ENCODE measurements at regions not wholly inside any gene's neighbourhood (a gene's known extent, or its start where the extent isn't known, plus 50 kb on each side); places are given as distances from the start of the nearest gene placed in this dataset.

DNA sequence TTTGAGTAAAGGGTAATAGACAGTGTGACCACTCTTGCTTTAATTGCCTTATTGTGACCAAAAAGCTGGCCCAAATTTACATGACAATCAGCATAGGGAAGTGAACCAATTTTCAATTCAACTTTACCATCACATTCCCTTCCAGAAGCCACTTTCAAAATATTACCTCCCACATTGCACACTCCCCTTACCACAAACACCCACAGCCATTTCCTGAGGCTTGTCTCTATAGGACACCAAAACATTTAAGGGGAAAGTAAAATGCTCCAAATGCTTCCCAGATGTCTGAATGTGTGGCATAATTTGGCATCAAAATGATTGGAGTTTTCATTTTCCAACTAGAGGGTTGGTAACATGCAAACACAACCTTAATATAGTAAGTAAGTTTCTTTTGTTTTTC is 616.1 kb downstream of the SLC4A3 start:
- H3K9me3 ChIP-seq (ENCODE audit: control insufficient read depth, insufficient read depth, low read length): no peaks in the 10 kb centered on the region
- H3K27me3 ChIP-seq (ENCODE audit: control insufficient read depth, insufficient read depth, low read length): no peaks in the 10 kb centered on the region
- no peaks in the 10 kb centered on the region for H3K36me3 ChIP-seq (ENCODE audit: control insufficient read depth, insufficient read depth, low read length)
- no peak overlapping the region for H3K4me3 ChIP-seq (ENCODE audit: low read length)
- no peaks in the 10 kb centered on the region for H3K4me1 ChIP-seq (ENCODE audit: control insufficient read depth, insufficient read depth, low read length)
- DNase-seq (ENCODE audit: low read depth, low spot score): no peak
- H3K27ac ChIP-seq (ENCODE audit: low read length): no peak overlapping the region

DNA sequence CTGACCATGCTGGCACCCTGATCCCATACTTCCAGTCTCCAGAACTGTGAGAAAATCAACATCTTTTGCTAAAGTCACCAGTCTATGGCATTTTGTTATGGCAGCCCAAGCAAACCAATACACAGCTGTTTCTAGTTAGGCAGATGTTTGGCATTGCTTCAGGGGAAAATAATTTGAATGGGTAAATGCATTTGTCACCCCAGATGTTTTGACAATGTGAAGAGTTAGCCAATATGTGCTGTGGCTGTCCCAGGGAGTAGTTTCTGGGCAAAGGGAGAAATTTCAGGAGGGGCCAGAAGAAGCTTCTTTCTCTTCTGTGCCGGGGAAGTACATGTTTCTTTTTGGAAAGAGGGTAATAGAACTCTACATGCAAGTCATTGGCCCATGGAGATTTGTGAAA is 619.0 kb downstream of the SLC4A3 start:
- no peak for DNase-seq (ENCODE audit: low read depth, low spot score)
- no CpG with 5 or more reads among the region's 1 CpG for WGBS (ENCODE audit: insufficient coverage, insufficient read length)
- no peak overlapping the region for H3K27ac ChIP-seq (ENCODE audit: low read length)
- H3K36me3 ChIP-seq (ENCODE audit: control insufficient read depth, insufficient read depth, low read length): no peaks in the 10 kb centered on the region
- H3K4me3 ChIP-seq (ENCODE audit: low read length): no peak overlapping the region
- no peaks in the 10 kb centered on the region for H3K4me1 ChIP-seq (ENCODE audit: control insufficient read depth, insufficient read depth, low read length)
- H3K27me3 ChIP-seq (ENCODE audit: control insufficient read depth, insufficient read depth, low read length): no peaks in the 10 kb centered on the region
- H3K9me3 ChIP-seq (ENCODE audit: control insufficient read depth, insufficient read depth, low read length): no peaks in the 10 kb centered on the region

DNA sequence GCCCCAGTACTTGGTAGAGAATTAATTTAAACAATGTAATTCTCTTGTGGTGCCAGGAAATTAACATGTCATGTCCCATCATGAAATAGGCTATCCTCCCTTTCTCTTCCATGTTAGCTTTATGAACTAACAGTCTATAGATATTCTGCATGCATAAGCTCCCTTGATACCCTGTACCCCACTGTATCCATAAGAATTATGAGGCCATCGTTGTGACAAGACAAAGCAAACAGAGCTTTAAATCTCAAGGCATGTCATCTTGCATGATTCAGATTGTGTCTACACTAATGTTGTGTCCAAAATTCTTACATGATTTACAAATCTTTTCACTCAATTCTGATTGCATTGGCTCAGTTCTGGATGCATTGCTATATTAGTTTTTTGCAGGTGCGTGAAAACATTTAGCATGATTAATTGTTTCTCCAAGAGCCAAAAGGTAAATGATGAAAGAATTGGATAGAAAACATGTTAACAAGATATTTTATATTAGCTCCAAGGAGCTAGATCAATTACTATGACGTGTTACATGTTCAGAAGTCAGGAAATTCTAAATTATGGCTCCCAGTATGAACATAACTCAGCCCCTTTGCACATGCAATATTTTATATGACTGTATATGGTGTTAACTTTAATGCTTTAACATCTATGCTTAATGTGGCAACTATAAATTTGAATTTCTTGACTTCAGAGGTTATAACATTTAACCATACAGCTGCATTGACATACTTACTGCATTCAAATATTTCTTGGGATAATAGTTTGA is 620.3 kb downstream of the SLC4A3 start:
- WGBS (ENCODE audit: insufficient coverage, insufficient read length): no CpG with 5 or more reads among the region's 3 CpGs
- no peak for DNase-seq (ENCODE audit: low read depth, low spot score)
- Histone ChIP-seq H3K27me3 (ENCODE audit: control insufficient read depth, insufficient read depth, low read length) (no peaks in the 10 kb centered on the region), H3K36me3 (ENCODE audit: control insufficient read depth, insufficient read depth, low read length) (no peaks in the 10 kb centered on the region), H3K4me1 (ENCODE audit: control insufficient read depth, insufficient read depth, low read length) (no peaks in the 10 kb centered on the region), H3K4me3 (ENCODE audit: low read length) (no peak overlapping the region), H3K9me3 (ENCODE audit: control insufficient read depth, insufficient read depth, low read length) (no peaks in the 10 kb centered on the region), H3K27ac (ENCODE audit: low read length) (no peak overlapping the region)

DNA sequence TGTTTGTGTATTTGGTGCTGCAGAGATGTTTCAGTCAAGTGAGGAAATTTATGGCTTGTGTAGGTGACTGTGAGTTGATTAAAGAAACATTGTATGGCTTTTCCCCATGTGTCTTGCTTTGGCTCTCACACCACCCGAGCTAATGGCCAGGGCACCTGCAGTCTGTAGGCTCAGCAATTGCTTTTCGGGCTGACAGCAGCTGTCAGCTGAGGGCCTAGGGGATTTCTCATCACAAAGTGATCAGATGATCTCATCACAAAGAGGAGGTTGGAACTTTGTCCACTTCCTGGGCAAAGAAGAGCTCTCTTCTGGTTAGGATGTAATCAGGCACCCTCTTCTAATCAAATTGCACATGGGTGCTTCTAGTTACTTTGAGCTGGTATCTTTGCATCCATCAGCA is 632.2 kb downstream of the SLC4A3 start:
- Histone ChIP-seq H3K9me3 (ENCODE audit: control insufficient read depth, insufficient read depth, low read length) (no peaks in the 10 kb centered on the region), H3K27ac (ENCODE audit: low read length) (no peak overlapping the region), H3K4me1 (ENCODE audit: control insufficient read depth, insufficient read depth, low read length) (no peaks in the 10 kb centered on the region), H3K27me3 (ENCODE audit: control insufficient read depth, insufficient read depth, low read length) (no peaks in the 10 kb centered on the region), H3K36me3 (ENCODE audit: control insufficient read depth, insufficient read depth, low read length) (no peaks in the 10 kb centered on the region), H3K4me3 (ENCODE audit: low read length) (no peak overlapping the region)
- no peak for DNase-seq (ENCODE audit: low read depth, low spot score)
- whole genome bisulfite sequencing (ENCODE audit: insufficient coverage, insufficient read length): no CpG with 5 or more reads among the region's 2 CpGs

DNA sequence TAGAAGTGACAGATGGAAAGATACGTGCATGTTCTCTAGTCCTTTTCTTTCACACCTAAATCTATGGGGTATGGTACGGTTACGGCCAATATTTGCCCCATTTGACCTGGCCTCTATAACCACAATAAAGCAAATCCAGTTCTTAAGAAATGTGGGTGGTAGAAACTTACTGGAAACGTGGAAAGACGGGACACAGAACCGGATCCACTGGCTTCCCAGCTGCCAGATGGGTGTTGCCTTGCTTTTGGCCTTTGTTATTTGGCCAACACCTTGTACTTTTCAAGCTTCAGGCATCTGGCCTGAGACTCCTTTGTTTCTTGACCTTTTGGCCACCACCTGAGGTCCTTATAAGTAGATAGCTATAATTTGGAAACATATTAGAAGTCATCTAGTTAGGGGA is 635.9 kb downstream of the SLC4A3 start:
- Histone ChIP-seq H3K4me1 (ENCODE audit: control insufficient read depth, insufficient read depth, low read length) (no peaks in the 10 kb centered on the region), H3K27me3 (ENCODE audit: control insufficient read depth, insufficient read depth, low read length) (no peaks in the 10 kb centered on the region), H3K36me3 (ENCODE audit: control insufficient read depth, insufficient read depth, low read length) (no peaks in the 10 kb centered on the region), H3K4me3 (ENCODE audit: low read length) (no peak overlapping the region), H3K9me3 (ENCODE audit: control insufficient read depth, insufficient read depth, low read length) (no peaks in the 10 kb centered on the region), H3K27ac (ENCODE audit: low read length) (no peak overlapping the region)
- no CpG with 5 or more reads among the region's 6 CpGs for WGBS (ENCODE audit: insufficient coverage, insufficient read length)
- no peak for DNase-seq (ENCODE audit: low read depth, low spot score)

DNA sequence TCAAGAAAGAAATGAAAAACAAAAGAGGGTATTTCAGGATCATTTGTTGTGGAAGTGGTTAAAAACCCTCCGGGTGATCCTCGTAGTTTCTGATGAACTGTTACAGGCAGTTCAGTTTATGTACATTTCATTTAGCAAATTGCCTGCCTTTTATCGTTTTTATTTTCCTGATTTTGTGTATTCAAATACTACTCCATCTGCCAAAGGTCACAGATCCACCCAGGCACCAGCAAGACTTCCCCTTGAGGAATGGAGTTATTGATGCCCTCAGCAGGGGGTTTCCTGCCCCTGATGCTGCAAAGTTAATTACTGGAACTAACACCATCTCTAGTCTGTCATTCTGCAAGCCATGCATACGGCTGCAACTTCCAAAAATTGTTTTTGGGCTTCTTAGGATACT is 641.9 kb downstream of the SLC4A3 start:
- no CpG with 5 or more reads among the region's 4 CpGs for WGBS (ENCODE audit: insufficient coverage, insufficient read length)
- peaks cover 1% of the 10 kb centered on the region for H3K4me1 ChIP-seq (ENCODE audit: control insufficient read depth, insufficient read depth, low read length)
- H3K27me3 ChIP-seq (ENCODE audit: control insufficient read depth, insufficient read depth, low read length): no peaks in the 10 kb centered on the region
- DNase-seq (ENCODE audit: low read depth, low spot score): peak; percentile 29
- H3K4me3 ChIP-seq (ENCODE audit: low read length): no peak overlapping the region
- H3K36me3 ChIP-seq (ENCODE audit: control insufficient read depth, insufficient read depth, low read length): no peaks in the 10 kb centered on the region
- no peak overlapping the region for H3K27ac ChIP-seq (ENCODE audit: low read length)
- H3K9me3 ChIP-seq (ENCODE audit: control insufficient read depth, insufficient read depth, low read length): no peaks in the 10 kb centered on the region

DNA sequence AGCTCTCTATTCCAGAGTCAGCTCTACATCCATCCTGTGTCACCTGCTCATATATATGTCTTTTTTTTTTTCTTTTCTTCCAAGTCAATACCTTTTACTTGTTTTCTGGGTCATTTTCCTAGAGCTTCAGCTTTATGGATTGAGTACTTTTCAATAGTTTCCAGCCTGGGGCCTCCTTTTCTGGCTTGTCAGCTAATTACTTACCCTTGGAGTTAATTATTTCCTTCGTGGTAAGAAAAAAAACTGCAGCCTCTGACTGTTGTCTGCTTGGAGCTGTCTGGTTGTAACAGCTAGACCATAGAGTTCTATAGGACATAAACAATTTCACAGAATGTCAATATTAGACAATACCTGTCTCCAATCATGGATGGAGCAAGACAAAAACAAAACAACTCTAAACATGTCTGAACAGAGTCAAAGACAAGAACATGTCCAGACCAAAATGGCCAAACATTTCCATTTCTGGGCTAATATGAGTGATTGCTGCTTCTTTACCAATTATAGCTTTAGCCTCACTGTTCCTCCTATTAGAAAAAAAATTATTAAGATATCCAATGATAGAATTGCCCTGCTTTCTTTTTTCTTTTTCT is 643.1 kb downstream of the SLC4A3 start:
- no peaks in the 10 kb centered on the region for H3K27me3 ChIP-seq (ENCODE audit: control insufficient read depth, insufficient read depth, low read length)
- DNase-seq (ENCODE audit: low read depth, low spot score): no peak
- H3K9me3 ChIP-seq (ENCODE audit: control insufficient read depth, insufficient read depth, low read length): no peaks in the 10 kb centered on the region
- no peak overlapping the region for H3K27ac ChIP-seq (ENCODE audit: low read length)
- no peaks in the 10 kb centered on the region for H3K36me3 ChIP-seq (ENCODE audit: control insufficient read depth, insufficient read depth, low read length)
- peaks cover 1% of the 10 kb centered on the region for H3K4me1 ChIP-seq (ENCODE audit: control insufficient read depth, insufficient read depth, low read length)
- no peak overlapping the region for H3K4me3 ChIP-seq (ENCODE audit: low read length)
- no CpG with 5 or more reads among the region's 1 CpG for WGBS (ENCODE audit: insufficient coverage, insufficient read length)

DNA sequence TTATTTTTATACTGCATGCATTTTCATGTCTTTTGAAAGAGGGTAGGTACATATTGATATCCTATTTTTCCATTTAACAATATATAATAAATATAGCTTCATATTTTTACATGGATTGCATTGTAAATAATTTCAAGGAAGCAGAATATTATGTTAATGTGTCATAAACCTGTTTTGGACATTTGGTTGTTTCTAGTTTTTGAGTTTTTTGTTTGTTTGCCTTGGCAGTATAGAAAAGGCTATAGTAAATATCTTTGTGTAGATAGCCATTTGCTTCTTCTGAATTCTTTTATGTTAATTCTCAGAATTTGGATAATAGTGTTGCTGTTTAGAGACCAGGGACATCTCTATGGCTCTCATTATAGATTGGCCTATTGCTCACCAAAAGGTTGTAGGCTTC is 645.2 kb downstream of the SLC4A3 start:
- no peak overlapping the region for H3K4me3 ChIP-seq (ENCODE audit: low read length)
- peaks cover 1% of the 10 kb centered on the region for H3K4me1 ChIP-seq (ENCODE audit: control insufficient read depth, insufficient read depth, low read length)
- no peaks in the 10 kb centered on the region for H3K27me3 ChIP-seq (ENCODE audit: control insufficient read depth, insufficient read depth, low read length)
- no peak overlapping the region for H3K27ac ChIP-seq (ENCODE audit: low read length)
- DNase-seq (ENCODE audit: low read depth, low spot score): no peak
- H3K9me3 ChIP-seq (ENCODE audit: control insufficient read depth, insufficient read depth, low read length): no peaks in the 10 kb centered on the region; the same call in 1 of the 2 replicates
- H3K36me3 ChIP-seq (ENCODE audit: control insufficient read depth, insufficient read depth, low read length): no peaks in the 10 kb centered on the region

DNA sequence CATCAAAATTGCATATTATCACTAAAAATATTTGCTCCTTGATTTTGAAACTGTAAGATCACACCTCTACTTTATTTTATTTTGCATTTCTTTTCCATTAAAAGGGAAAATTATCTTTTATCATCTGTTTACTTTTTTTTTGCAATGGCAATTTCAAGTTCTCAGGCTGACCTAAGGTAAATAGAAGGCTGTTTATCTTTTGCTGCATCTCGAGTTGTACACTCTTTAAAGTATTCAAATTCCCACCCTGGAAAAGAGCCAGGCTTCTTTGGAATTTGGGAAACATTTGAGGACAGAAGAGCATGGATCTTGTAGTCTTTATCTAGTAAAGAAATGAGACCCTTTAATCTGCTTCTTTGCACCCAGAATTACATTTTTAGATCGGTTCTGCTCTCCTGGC is 645.7 kb downstream of the SLC4A3 start:
- WGBS (ENCODE audit: insufficient coverage, insufficient read length): no CpG with 5 or more reads among the region's 2 CpGs
- DNase-seq (ENCODE audit: low read depth, low spot score): no peak

DNA sequence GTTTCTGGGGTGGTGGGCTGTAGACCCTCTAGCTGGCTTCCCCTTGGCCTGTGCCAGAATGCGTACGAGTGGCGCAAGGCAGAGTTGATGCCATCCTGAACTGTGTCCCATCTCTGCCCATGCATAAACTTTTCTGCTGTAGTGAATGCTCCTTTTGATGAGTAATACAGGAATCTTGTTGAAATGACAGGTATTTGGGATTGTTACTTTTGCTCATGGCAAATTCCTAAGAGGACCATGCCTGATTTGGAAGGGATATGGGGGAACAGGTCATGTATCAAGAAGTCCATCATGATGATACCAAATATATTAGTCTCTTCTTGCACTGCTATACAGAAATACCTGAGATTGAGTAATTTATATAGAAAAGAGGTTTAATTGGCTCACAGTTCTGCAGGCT is 648.0 kb downstream of the SLC4A3 start:
- Histone ChIP-seq H3K4me3 (ENCODE audit: low read length) (no peak overlapping the region), H3K27me3 (ENCODE audit: control insufficient read depth, insufficient read depth, low read length) (no peaks in the 10 kb centered on the region), H3K27ac (ENCODE audit: low read length) (no peak overlapping the region), H3K36me3 (ENCODE audit: control insufficient read depth, insufficient read depth, low read length) (no peaks in the 10 kb centered on the region), H3K4me1 (ENCODE audit: control insufficient read depth, insufficient read depth, low read length) (no peaks in the 10 kb centered on the region), H3K9me3 (ENCODE audit: control insufficient read depth, insufficient read depth, low read length) (no peaks in the 10 kb centered on the region; the same call in 1 of the 2 replicates)
- WGBS (ENCODE audit: insufficient coverage, insufficient read length): no CpG with 5 or more reads among the region's 3 CpGs
- no peak for DNase-seq (ENCODE audit: low read depth, low spot score)

More for the DNA sequence above, 645.7 kb downstream of the SLC4A3 start:
- Histone ChIP-seq H3K9me3 (ENCODE audit: control insufficient read depth, insufficient read depth, low read length) (no peaks in the 10 kb centered on the region; the same call in 1 of the 2 replicates), H3K27me3 (ENCODE audit: control insufficient read depth, insufficient read depth, low read length) (no peaks in the 10 kb centered on the region), H3K27ac (ENCODE audit: low read length) (no peak overlapping the region), H3K4me1 (ENCODE audit: control insufficient read depth, insufficient read depth, low read length) (peaks cover 1% of the 10 kb centered on the region), H3K4me3 (ENCODE audit: low read length) (no peak overlapping the region), H3K36me3 (ENCODE audit: control insufficient read depth, insufficient read depth, low read length) (no peaks in the 10 kb centered on the region)
